ENCODE measurements at regions not wholly inside any gene's neighbourhood (a gene's known extent, or its start where the extent isn't known, plus 50 kb on each side); places are given as distances from the start of the nearest gene placed in this dataset.

DNA sequence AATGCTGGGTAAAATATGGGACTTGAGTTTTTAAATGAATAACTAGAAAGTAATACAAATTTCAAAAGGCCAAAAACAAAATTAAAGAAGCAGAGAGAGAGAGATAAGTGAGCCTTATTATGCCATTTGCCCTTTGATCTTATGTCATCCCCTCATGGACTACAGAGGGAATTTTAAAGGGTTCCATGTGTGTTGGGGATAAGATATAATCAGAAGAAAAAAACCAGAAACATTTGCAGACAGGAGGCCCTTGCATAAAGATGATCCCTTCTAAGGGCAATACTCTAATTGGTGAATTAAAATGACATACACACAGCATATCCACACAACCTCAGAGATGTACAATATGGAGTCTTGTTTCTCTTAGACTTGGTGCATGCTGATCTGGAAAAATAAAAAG lies 406.6 kb upstream of the LARGE1 start:
- no peak for TF ChIP-seq CTCF (IDR thresholded peaks at IDR 0.05; ENCODE audit: insufficient read depth, low read depth, low read length)

GRCh38 chr22:34330432-34330831 lies 410.2 kb upstream of the LARGE1 start:
- Histone ChIP-seq H3K36me3 (ENCODE audit: control insufficient read depth, insufficient read depth, low read length) (no peaks in the 10 kb centered on the region), H3K4me3 (ENCODE audit: low read depth, low read length) (no peak overlapping the region), H3K27me3 (ENCODE audit: control insufficient read depth, insufficient read depth, low read length) (no peaks in the 10 kb centered on the region)
- ChIA-PET POLR2A (no interaction called here), CTCF (no interaction called here)
- TF ChIP-seq CTCF (IDR thresholded peaks at IDR 0.05; ENCODE audit: insufficient read depth, low read depth, low read length): no peak
- no peak for DNase-seq (ENCODE audit: low read depth)

More for the DNA sequence above, 406.6 kb upstream of the LARGE1 start:
- Histone ChIP-seq H3K36me3 (ENCODE audit: control insufficient read depth, insufficient read depth, low read length) (no peaks in the 10 kb centered on the region), H3K4me3 (ENCODE audit: low read depth, low read length) (no peak overlapping the region), H3K27me3 (ENCODE audit: control insufficient read depth, insufficient read depth, low read length) (no peaks in the 10 kb centered on the region)
- no peak for DNase-seq (ENCODE audit: low read depth)
- ChIA-PET POLR2A (no interaction called here), CTCF (no interaction called here)

- DNase-seq (ENCODE audit: low read depth): no peak
- ChIA-PET CTCF (no interaction called here), POLR2A (no interaction called here)
- no peak overlapping the region for H3K4me3 ChIP-seq (ENCODE audit: low read depth, low read length)
- no peaks in the 10 kb centered on the region for H3K27me3 ChIP-seq (ENCODE audit: control insufficient read depth, insufficient read depth, low read length)
- H3K36me3 ChIP-seq (ENCODE audit: control insufficient read depth, insufficient read depth, low read length): no peaks in the 10 kb centered on the region
- no peak for TF ChIP-seq CTCF (IDR thresholded peaks at IDR 0.05; ENCODE audit: insufficient read depth, low read depth, low read length)
Observed at GRCh38 chr22:34333285-34333684, 413.0 kb upstream of the LARGE1 start.

GRCh38 chr22:34334893-34335292 lies 414.6 kb upstream of the LARGE1 start:
- no peak for DNase-seq (ENCODE audit: low read depth)
- H3K27me3 ChIP-seq (ENCODE audit: control insufficient read depth, insufficient read depth, low read length): no peaks in the 10 kb centered on the region
- ChIA-PET CTCF (no interaction called here), POLR2A (no interaction called here)
- H3K36me3 ChIP-seq (ENCODE audit: control insufficient read depth, insufficient read depth, low read length): no peaks in the 10 kb centered on the region
- TF ChIP-seq CTCF (IDR thresholded peaks at IDR 0.05; ENCODE audit: insufficient read depth, low read depth, low read length): no peak
- H3K4me3 ChIP-seq (ENCODE audit: low read depth, low read length): no peak overlapping the region

DNA sequence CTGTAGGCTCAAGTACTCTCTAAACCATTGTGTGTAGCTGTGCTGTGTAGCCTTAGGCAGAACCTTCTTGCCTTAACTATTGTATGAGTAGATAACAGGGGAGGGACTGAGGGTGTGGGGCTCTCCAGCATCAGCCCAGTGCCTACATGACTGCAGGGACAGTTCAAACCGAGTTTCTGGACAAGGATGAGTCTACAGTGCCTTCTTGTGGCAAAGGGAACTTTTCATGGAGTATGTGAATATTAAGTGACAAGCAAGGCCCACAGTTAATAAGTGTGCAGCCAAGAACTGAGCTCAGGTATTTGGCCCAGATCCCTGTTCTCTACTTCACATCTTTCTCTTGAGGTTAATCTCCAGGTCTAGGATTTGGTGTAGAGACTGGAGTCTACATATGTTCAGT lies 424.4 kb upstream of the LARGE1 start:
- DNase-seq (ENCODE audit: low read depth): no peak
- ChIA-PET CTCF (no interaction called here), POLR2A (no interaction called here)
- no peaks in the 10 kb centered on the region for H3K27me3 ChIP-seq (ENCODE audit: control insufficient read depth, insufficient read depth, low read length)
- no peak overlapping the region for H3K4me3 ChIP-seq (ENCODE audit: low read depth, low read length)
- H3K36me3 ChIP-seq (ENCODE audit: control insufficient read depth, insufficient read depth, low read length): no peaks in the 10 kb centered on the region
- no peak for TF ChIP-seq CTCF (IDR thresholded peaks at IDR 0.05; ENCODE audit: insufficient read depth, low read depth, low read length)
